ENCODE measurements at regions not wholly inside any gene's neighbourhood (a gene's known extent, or its start where the extent isn't known, plus 50 kb on each side); places are given as distances from the start of the nearest gene placed in this dataset.
"Not testable (repeated sequence)": the region's sequence is repeated elsewhere in the genome, so short reads cannot be mapped to it uniquely, and the experiment has no call there.

DNA sequence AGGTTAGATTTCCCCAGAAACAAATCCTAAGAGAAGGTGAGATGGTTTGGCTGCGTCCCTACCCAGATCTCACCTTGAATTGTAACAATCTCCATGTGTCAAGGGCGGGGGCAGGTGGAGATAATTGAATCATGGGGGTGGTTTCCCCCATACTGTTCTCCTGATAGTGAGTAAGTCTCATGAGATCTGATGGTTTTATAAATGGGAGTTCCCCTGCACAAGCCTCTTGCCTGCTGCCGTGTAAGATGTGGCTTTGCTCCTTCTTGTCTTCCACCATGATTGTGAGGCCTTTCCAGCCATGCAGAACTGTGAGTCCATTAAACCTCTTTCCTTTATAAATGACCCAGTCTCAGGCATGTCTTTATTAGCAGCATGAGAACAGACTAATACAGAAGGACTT, 132.2 kb downstream of the NPIPA8 start:
- TF ChIP-seq CTCF (IDR thresholded peaks at IDR 0.05); EP300 (IDR thresholded peaks at IDR 0.05); POLR2A (IDR thresholded peaks at IDR 0.05; ENCODE audit: low read depth): not testable (repeated sequence)
